SK-N-SH treated with all-trans-retinoic acid at 6 μM for 48 hours (cell line): ENCODE measurements at regions not wholly inside any gene's neighbourhood (a gene's known extent, or its start where the extent isn't known, plus 50 kb on each side); places are given as distances from the start of the nearest gene placed in this dataset.

Source experiments
- ATAC-seq: fragments of 200-7000 bp; cut with Tn5 transposase; 3 replicates; pipeline ENCODE4 v1.9.1; 2020; ENCODE audit warnings: mild to moderate bottlenecking, moderate library complexity
- ARNTL ChIP-seq: fragments of 450-650 bp; formaldehyde crosslinking; IDR thresholded peaks from 2 replicates; pipeline ENCODE4 v1.5.0; 2020; ENCODE audit warnings: low read depth, mild to moderate bottlenecking, moderate library complexity, borderline replicate concordance
- CREB5 ChIP-seq: fragments of 250-450 bp; sonication (Bioruptor Pico); IDR thresholded peaks from 2 replicates; pipeline ENCODE4 v1.5.1; 2020; ENCODE audit warnings: low read depth, mild to moderate bottlenecking, moderate library complexity
- CSDC2 ChIP-seq: fragments of 250-450 bp; sonication (Bioruptor Pico); IDR thresholded peaks from 2 replicates; pipeline ENCODE4 v1.5.0; 2020; ENCODE audit warnings: mild to moderate bottlenecking, moderate library complexity
- CSRNP3 ChIP-seq: fragments of 250-450 bp; sonication (Bioruptor Pico); IDR thresholded peaks from 2 replicates; pipeline ENCODE4 v1.5.1; 2021; ENCODE audit warnings: mild to moderate bottlenecking, moderate library complexity
- ESRRG ChIP-seq: fragments of 250-450 bp; sonication (Bioruptor Pico); IDR thresholded peaks from 2 replicates; pipeline ENCODE4 v1.6.1; 2021; ENCODE audit warnings: mild to moderate bottlenecking
- GLIS3 ChIP-seq: fragments of 250-450 bp; sonication (Bioruptor Pico); IDR thresholded peaks from 2 replicates; pipeline ENCODE4 v1.5.0; 2020; ENCODE audit warnings: mild to moderate bottlenecking, moderate library complexity
- ISL1 ChIP-seq: fragments of 250-450 bp; sonication (Bioruptor Pico); IDR thresholded peaks from 2 replicates; pipeline ENCODE4 v2.1.2; 2022; ENCODE audit warnings: mild to moderate bottlenecking, moderate library complexity
- OSR1 ChIP-seq: fragments of 250-450 bp; sonication (Bioruptor Pico); IDR thresholded peaks from 2 replicates; pipeline ENCODE4 v1.8.0; 2022; ENCODE audit warnings: moderate library complexity, mild to moderate bottlenecking, inconsistent platforms
- PATZ1 ChIP-seq: fragments of 250-450 bp; sonication (Bioruptor Pico); IDR thresholded peaks from 2 replicates; pipeline ENCODE4 v1.8.0; 2020; ENCODE audit warnings: mild to moderate bottlenecking, moderate library complexity, borderline replicate concordance
- POU6F1 ChIP-seq: fragments of 250-450 bp; sonication (Bioruptor Pico); IDR thresholded peaks from 2 replicates; pipeline ENCODE4 v1.8.0; 2021; ENCODE audit warnings: low read depth, mild to moderate bottlenecking, moderate library complexity, borderline replicate concordance
- PPARA ChIP-seq: fragments of 250-450 bp; sonication (Bioruptor Pico); IDR thresholded peaks from 2 replicates; pipeline ENCODE4 v1.5.0; 2020; ENCODE audit warnings: mild to moderate bottlenecking, borderline replicate concordance
- RARB ChIP-seq: fragments of 250-450 bp; sonication (Bioruptor Pico); IDR thresholded peaks from 2 replicates; pipeline ENCODE4 v1.8.0; 2021; ENCODE audit warnings: mild to moderate bottlenecking, moderate library complexity
- SNAI2 ChIP-seq: fragments of 250-450 bp; sonication (Bioruptor Pico); IDR thresholded peaks from 2 replicates; pipeline ENCODE4 v1.5.0; 2020; ENCODE audit warnings: mild to moderate bottlenecking, moderate library complexity
- TCF4 ChIP-seq: fragments of 250-450 bp; sonication (Bioruptor Pico); IDR thresholded peaks from 2 replicates; pipeline ENCODE4 v1.8.0; 2021; ENCODE audit warnings: mild to moderate bottlenecking, moderate library complexity, borderline replicate concordance
- TOX ChIP-seq: fragments of 250-450 bp; sonication (Bioruptor Pico); IDR thresholded peaks from 2 replicates; pipeline ENCODE4 v1.8.0; 2021; ENCODE audit warnings: mild to moderate bottlenecking, moderate library complexity, borderline replicate concordance
- TSHZ2 ChIP-seq: fragments of 250-450 bp; sonication (Bioruptor Pico); IDR thresholded peaks from 2 replicates; pipeline ENCODE4 v1.5.0; 2020; ENCODE audit warnings: mild to moderate bottlenecking, moderate library complexity
- ZC3H10 ChIP-seq: fragments of 250-450 bp; sonication (Bioruptor Pico); IDR thresholded peaks from 2 replicates; pipeline ENCODE4 v1.5.1; 2021; ENCODE audit warnings: mild to moderate bottlenecking, moderate library complexity
- ZFP3 ChIP-seq: fragments of 250-450 bp; sonication (Bioruptor Pico); IDR thresholded peaks from 2 replicates; pipeline ENCODE4 v1.5.0; 2020; ENCODE audit warnings: mild to moderate bottlenecking, moderate library complexity
- ZNF565 ChIP-seq: fragments of 450-650 bp; formaldehyde crosslinking; conservative IDR thresholded peaks from 2 replicates; pipeline ENCODE4 v1.5.0; 2020; ENCODE audit warnings: low read depth, mild to moderate bottlenecking, moderate library complexity
- ZNF70 ChIP-seq: fragments of 450-650 bp; formaldehyde crosslinking; IDR thresholded peaks from 2 replicates; pipeline ENCODE4 v1.5.0; 2020; ENCODE audit warnings: mild to moderate bottlenecking, moderate library complexity
- ZNF8 ChIP-seq: fragments of 450-650 bp; formaldehyde crosslinking; IDR thresholded peaks from 2 replicates; pipeline ENCODE4 v1.5.0; 2020; ENCODE audit warnings: mild to moderate bottlenecking, moderate library complexity

GRCh38 chr5:39700523-39700922, 275.7 kb upstream of the DAB2 start:
- TF ChIP-seq PATZ1 (CRISPR knock-in tag) (no peak), ISL1 (CRISPR knock-in tag) (no peak), CREB5 (no peak), GLIS3 (CRISPR knock-in tag) (no peak), ESRRG (CRISPR knock-in tag) (no peak), CSDC2 (CRISPR knock-in tag) (no peak), SNAI2 (CRISPR knock-in tag) (no peak), TCF4 (CRISPR knock-in tag) (no peak), ZNF565 (CRISPR knock-in tag) (no peak), ZFP3 (no peak), PPARA (no peak), ZNF8 (CRISPR knock-in tag) (no peak), ZNF70 (CRISPR knock-in tag) (no peak), RARB (CRISPR knock-in tag) (no peak), TSHZ2 (no peak), POU6F1 (no peak), ARNTL (CRISPR knock-in tag) (no peak)
- no peak for ATAC-seq

- no peak for ATAC-seq
- TF ChIP-seq TSHZ2 (no peak), OSR1 (CRISPR knock-in tag) (no peak), TOX (CRISPR knock-in tag) (no peak), ESRRG (CRISPR knock-in tag) (no peak), ZC3H10 (CRISPR knock-in tag) (no peak), POU6F1 (no peak), CSDC2 (CRISPR knock-in tag) (no peak), PPARA (no peak), CSRNP3 (CRISPR knock-in tag) (no peak), PATZ1 (CRISPR knock-in tag) (no peak), ZNF8 (CRISPR knock-in tag) (no peak), TCF4 (CRISPR knock-in tag) (no peak), ARNTL (CRISPR knock-in tag) (no peak), CREB5 (no peak), ZFP3 (no peak)
Measured at GRCh38 chr5:39698838-39699560, 274.2 kb upstream of the DAB2 start.
